ENCODE measurements at regions not wholly inside any gene's neighbourhood (a gene's known extent, or its start where the extent isn't known, plus 50 kb on each side); places are given as distances from the start of the nearest gene placed in this dataset.

DNA sequence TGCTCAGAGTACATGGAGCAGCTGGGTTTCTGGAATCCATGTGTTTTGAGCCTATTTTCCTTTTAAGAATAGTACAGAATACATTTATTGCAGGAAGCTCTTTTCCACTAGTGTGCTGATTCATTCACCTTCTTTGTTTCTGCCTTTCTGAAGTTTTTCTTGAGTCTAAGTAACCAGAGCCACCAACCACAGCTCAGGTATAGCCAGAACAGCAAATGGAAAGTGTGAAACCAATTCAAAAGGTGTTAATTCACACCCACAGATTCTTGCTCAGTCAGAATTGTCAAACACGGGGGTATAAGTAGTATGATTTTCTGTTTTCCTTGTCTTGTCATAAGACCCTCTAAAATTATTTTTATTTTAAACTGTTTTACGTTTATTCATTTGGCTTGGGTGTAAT is 75.9 kb upstream of the DYNAP start:
- no peaks in the 10 kb centered on the region for H3K9me3 ChIP-seq (ENCODE audit: control insufficient read depth, insufficient read depth, low read length)
- ChIA-PET CTCF (no interaction called here), POLR2A (no interaction called here)
- no peak for TF ChIP-seq CTCF (IDR thresholded peaks at IDR 0.05; ENCODE audit: low read depth, low read length)
- H3K27me3 ChIP-seq (ENCODE audit: control insufficient read depth, insufficient read depth, low read length) = no peaks in the 10 kb centered on the region
- no peak overlapping the region for H3K27ac ChIP-seq (ENCODE audit: low read depth, low read length)
- no peak overlapping the region for H3K4me3 ChIP-seq (ENCODE audit: low read depth, low read length)
- no peak for DNase-seq (ENCODE audit: low read depth, low spot score)

DNA sequence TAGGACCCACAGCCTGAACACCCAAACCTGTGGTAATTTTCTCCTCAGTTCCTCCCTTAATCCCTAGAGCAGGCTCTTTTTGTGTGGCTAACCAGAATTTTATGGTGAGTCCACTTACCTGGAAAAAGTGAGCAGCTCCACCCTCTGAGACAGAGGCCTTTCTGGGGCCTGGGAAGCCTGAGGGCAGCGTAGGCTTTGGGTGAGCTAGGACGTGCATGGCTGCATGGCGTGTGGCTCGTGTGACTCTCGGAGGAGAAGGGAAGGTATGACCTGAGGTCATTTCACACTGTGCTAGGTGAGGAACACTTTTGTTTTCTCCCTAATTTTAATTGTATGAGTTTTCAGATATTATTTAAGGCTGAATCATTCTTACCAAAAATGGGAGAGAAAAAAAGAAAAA is 73.5 kb upstream of the DYNAP start:
- CTCF ChIA-PET = no interaction called here
- no peak overlapping the region for H3K27ac ChIP-seq (ENCODE audit: low read depth, low read length)
- H3K27me3 ChIP-seq (ENCODE audit: control insufficient read depth, insufficient read depth, low read length) = no peaks in the 10 kb centered on the region
- POLR2A ChIA-PET = no interaction called here
- H3K4me3 ChIP-seq (ENCODE audit: low read depth, low read length) = no peak overlapping the region
- no peak for TF ChIP-seq CTCF (IDR thresholded peaks at IDR 0.05; ENCODE audit: low read depth, low read length)
- no peak for DNase-seq (ENCODE audit: low read depth, low spot score)
- no peaks in the 10 kb centered on the region for H3K9me3 ChIP-seq (ENCODE audit: control insufficient read depth, insufficient read depth, low read length)

GRCh38 chr18:54521846-54522245 is 69.2 kb upstream of the DYNAP start:
- H3K9me3 ChIP-seq (ENCODE audit: control insufficient read depth, insufficient read depth, low read length) = no peaks in the 10 kb centered on the region
- DNase-seq (ENCODE audit: low read depth, low spot score) = no peak
- POLR2A ChIA-PET = no interaction called here
- CTCF ChIA-PET = no interaction called here
- no peak overlapping the region for H3K27ac ChIP-seq (ENCODE audit: low read depth, low read length)
- TF ChIP-seq CTCF (IDR thresholded peaks at IDR 0.05; ENCODE audit: low read depth, low read length) = no peak
- no peak overlapping the region for H3K4me3 ChIP-seq (ENCODE audit: low read depth, low read length)
- no peaks in the 10 kb centered on the region for H3K27me3 ChIP-seq (ENCODE audit: control insufficient read depth, insufficient read depth, low read length)

DNA sequence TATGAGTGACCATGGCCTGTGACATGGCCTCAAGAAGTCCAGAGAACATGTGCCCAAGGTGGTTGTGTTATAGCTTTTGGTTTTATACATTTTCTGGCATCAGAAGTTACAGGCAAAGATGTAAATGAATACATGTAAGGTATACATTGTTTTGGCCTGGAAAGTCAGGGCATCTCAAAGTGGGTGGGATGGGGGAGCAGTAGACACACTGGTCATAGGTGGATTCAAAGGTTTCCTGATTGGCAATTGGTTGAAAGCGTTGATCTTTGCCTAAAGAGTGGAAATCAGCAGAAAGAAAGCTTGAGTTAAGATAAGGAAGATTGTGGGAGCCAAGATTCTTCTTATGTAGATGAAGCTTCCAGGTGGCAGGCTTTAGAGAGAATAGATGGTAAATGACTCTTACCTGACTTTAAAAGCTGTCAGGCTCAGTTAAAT is 62.1 kb upstream of the DYNAP start:
- H3K4me3 ChIP-seq (ENCODE audit: low read depth, low read length) = no peak overlapping the region
- H3K27me3 ChIP-seq (ENCODE audit: control insufficient read depth, insufficient read depth, low read length) = peaks cover 4% of the 10 kb centered on the region
- no peak for TF ChIP-seq CTCF (IDR thresholded peaks at IDR 0.05; ENCODE audit: low read depth, low read length)
- no peaks in the 10 kb centered on the region for H3K9me3 ChIP-seq (ENCODE audit: control insufficient read depth, insufficient read depth, low read length)
- DNase-seq (ENCODE audit: low read depth, low spot score) = no peak
- POLR2A ChIA-PET = no interaction called here
- no peak overlapping the region for H3K27ac ChIP-seq (ENCODE audit: low read depth, low read length)
- CTCF ChIA-PET = no interaction called here

DNA sequence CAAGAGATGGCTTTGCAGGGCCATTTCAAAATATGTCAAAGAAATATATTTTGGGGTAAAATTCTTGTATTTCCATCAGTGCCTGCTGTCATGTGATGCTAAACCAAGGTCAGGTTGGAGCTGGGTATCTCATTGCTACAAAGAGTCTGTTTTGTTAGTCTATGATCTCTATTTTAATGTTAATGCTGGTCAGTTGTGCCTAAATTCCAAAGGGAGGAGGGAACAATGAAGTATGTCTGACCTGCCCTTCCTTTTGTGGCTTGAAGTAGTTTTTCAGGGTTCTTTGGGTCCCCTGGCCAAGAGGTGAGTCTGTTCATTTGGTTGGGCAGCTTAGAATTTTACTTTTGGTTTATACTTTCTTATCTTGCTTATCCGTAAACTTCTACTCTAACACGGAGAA is 61.6 kb upstream of the DYNAP start:
- ChIA-PET POLR2A (no interaction called here), CTCF (no interaction called here)
- Histone ChIP-seq H3K4me3 (ENCODE audit: low read depth, low read length) (no peak overlapping the region), H3K9me3 (ENCODE audit: control insufficient read depth, insufficient read depth, low read length) (no peaks in the 10 kb centered on the region), H3K27me3 (ENCODE audit: control insufficient read depth, insufficient read depth, low read length) (peaks cover 4% of the 10 kb centered on the region), H3K27ac (ENCODE audit: low read depth, low read length) (no peak overlapping the region)
- TF ChIP-seq CTCF (IDR thresholded peaks at IDR 0.05; ENCODE audit: low read depth, low read length) = no peak
- no peak for DNase-seq (ENCODE audit: low read depth, low spot score)
